Renal cortical epithelial cell (primary cell): ENCODE measurements at regions not wholly inside any gene's neighbourhood (a gene's known extent, or its start where the extent isn't known, plus 50 kb on each side); places are given as distances from the start of the nearest gene placed in this dataset.
"Not testable (repeated sequence)": the region's sequence is repeated elsewhere in the genome, so short reads cannot be mapped to it uniquely, and the experiment has no call there.

Experiments
- DNase-seq: peaks from one replicate; pipeline ENCODE4 v3.0.0-alpha.2; 2011; ENCODE audit warnings: low read depth

DNA sequence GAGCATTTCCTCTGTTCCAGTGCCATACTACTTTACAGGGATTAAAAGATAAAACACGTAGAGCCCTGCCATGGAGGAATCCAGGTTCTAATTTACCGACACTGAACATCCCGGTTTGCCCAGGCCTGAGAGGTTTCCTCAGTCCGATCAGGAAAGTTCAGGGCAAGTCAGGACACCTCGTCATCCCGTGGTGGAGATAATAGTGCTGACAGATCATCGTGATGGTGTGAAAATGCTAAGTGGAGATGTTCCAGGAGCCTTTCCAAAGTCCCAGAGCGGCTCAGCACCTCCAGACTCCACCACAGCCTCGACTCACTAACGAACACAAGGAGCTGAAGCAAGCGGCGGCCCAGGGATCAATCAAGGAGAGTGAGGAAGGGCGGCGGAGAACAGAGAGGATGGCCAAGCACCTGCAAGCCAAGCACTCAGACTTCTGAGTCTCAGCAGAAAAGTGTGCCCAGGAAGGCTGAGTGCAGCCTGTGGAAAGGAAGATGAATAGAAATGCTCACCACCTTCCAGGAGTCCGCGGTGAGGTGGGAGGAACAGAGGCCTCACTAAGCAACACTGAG, 103.7 kb upstream of the VWC2 start:
- DNase-seq: no peak

DNA sequence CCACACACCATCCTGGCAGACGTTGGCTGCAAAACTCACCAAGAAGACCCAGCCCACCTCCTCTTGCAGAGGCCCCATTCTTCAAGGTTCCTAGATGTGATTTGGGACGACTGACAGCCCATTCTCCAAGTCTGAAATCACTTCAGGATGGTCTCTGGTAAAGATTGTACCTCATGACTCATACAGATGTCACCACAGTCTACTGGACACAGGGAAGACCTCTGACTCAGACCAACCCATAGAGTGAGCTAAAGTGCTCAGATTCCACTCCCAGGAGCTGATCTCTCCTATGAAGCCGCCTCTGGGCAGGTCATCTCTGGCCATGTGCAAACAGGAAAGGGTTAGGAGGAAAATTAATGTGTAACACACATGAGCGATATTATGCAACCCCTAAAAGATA, 102.4 kb upstream of the VWC2 start:
- DNase-seq: peak; percentile 69

DNA sequence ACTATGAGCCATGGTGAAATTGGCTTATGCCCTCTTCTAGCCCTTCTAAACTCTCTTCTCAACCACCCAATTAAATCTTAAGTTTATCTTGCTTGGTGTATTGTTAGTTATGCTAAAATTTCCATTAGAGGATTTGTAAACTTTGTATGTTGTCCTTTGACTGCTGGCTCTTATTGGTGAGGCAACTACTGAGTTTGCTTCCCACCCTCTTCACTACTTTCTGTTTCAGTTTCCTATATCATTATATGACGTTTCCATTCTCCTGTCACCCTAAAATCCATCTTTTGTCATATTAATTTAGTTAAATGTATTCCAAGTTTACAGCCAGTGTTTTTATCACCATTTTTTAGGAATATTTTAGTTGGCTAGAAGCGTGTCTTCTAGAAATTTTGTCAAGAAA, 80.9 kb upstream of the VWC2 start:
- DNase-seq: no peak

DNA sequence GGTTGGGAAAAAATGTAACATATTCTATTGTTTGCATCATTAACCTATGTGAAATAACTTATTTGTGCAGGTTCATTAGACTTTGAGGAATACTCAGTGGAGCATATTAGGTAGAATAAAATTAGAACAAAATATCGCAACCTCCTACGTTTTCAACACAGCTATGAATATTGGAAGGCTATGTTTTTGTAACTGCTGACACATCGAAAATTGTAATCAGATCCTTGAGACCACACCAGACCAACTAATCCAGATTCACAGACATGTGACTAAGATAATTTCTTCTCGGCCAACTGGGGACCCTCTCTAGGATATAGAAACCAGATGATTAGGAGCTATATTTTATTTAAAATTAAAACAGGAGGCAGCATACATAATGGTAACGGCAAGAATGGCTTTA, 77.5 kb upstream of the VWC2 start:
- no peak for DNase-seq

DNA sequence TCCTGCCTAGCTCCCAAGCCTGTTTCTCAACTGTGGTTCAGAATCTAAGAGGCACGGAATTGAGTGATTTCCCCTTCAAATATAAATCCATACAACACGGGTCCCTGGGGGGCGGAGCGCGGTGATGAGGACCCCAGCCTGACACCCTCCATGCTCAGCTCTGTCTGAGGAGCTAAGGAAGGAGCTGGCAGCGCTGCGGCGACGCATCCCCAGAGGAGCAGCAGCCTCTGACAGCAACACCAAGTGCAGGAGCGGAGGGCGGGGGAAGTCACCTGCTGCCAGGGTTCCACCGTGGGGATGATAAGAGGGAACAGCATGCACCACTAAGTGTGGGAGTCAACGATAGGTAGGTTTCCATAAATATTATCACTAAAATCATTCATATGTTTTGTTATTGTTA, 72.6 kb upstream of the VWC2 start:
- no peak for DNase-seq

DNA sequence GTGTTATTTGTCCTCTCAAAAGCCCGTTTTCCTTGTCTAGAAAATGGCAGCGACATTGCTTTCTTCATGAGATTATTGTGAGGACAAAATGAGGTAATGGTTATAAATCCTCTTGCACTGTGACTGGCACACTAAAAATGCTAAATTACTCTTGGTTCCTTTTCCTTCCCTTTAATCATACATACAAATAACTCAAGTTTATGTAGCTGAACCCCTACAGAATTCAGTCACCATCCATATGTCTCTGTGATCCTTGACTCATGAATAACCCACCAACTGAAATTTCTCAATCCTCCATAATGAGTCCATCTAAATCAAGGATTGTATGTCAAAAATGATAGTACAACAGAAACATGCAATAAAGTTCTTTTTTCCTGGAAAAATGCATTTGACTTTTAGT, 71.3 kb upstream of the VWC2 start:
- no peak for DNase-seq

DNA sequence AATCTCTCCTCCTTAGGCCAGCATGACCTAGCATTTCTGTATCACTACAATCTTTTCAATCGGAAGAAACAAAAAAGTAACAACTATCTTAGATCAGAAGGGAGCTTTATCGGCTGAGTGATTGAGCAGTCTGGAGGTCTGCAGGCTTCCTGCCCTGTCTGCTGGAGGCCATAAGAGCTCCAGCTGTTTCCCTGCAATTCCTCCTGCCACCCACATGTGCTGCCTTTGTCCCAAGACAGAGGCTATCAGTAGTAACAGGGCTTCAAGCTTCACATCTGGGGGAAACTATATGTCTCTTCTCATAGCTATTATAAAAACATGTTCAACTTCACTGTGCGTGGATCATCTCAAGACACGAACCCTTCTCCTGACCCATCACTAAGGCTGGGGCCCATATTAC, 70.1 kb upstream of the VWC2 start:
- DNase-seq: no peak

DNA sequence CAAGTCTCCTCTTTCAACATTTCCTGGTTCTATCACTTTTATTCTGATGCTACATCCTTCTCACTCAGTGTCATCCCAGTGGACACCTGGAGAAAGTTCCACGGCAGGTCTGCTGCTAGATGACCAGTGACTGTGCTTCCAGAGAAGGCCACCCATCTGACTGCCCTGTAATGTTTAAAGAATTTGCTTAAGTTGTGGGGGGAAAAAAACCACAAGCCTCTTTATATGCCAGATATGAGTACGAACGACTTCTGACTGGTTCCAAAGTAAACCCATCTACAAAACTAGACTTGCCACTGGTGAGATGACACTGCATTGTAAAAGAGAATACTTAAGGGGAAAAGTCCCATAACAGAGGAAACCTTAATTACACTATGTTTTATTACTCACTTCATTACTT, 69.6 kb upstream of the VWC2 start:
- DNase-seq: no peak

DNA sequence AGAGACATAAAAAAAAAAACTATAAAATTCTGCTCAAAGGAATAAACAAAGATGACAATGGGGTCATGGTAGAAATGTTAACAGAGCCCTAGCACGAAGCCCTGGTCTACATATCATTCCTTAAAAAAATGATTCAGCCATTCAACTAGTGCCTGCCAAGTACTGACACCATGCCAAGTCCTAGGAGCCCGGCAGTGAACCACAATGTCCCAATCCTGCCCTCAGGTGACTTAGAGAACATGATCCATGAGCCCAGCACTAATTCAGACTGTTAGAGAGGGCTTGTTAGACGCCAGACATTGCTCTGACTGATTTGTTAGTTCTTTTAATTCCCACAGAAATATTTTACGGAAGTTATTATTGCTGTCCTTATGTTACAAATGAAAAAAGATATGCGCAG, 67.3 kb upstream of the VWC2 start:
- no peak for DNase-seq

DNA sequence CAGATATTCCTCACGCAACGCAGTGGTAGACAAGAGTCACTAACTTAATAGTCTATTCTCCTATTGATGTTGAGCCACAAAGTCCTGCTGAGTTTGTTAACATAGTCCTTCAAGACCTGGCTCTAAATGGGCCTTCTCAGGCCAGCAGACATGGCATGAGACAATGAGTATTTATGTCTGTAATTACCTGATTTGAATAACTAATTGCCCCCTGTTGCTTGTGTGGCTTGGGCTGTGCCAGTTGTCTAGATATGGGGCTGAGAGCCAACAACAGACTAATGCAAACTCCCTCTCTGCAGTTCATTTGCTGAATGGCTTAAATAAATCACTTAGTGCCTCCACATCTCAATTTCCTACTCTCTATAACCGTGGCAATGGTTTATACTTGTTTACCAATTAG, 65.5 kb upstream of the VWC2 start:
- no peak for DNase-seq

DNA sequence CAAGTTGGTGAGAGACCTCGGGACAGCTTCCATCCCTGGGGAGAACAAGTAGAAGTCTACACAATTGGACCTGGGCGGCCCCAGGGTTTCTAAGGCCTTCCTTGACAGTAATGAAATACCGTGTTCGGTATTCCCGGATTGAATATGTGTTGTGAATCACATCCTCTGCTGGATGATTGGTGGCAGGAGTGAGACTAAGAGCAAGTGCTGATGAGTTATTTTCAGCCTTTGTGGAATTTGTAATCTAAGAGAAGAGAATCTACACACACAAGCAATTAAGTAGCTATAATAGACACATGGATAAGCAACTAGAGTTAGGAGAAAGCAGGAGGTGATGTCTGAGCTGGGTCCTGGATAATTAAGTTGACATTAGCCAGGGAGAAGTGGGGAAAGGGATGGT, 64.8 kb upstream of the VWC2 start:
- DNase-seq: no peak

DNA sequence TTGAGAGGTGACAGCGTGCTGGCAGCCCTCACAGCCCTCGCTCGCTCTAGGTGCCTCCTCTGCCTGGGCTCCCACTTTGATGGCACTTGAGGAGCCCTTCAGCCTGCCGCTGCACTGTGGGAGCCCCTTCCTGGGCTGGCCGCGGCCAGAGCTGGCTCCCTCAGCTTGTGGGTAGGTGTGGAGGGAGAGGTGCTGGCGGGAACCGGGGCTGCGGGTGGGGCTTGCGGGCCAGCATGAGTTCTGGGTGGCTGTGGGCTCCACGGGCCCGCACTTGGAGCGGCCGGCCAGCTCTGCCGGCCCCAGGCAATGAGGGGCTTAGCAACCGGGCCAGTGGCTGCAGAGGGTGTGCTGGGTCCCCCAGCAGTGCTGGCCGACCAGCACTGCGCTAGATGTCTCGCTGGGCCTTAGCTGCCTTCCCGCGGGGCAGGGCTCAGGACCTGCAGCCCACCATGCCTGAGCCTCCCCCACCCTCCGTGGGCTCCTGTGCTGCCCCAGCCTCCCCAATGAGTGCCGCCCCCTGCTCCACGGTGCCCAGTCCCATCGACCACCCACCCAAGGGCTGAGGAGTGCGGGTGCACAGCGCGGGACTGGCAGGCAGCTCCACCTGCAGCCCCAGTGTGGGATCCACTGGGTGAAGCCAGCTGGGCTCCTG, 62.2 kb upstream of the VWC2 start:
- not testable (repeated sequence) for DNase-seq

DNA sequence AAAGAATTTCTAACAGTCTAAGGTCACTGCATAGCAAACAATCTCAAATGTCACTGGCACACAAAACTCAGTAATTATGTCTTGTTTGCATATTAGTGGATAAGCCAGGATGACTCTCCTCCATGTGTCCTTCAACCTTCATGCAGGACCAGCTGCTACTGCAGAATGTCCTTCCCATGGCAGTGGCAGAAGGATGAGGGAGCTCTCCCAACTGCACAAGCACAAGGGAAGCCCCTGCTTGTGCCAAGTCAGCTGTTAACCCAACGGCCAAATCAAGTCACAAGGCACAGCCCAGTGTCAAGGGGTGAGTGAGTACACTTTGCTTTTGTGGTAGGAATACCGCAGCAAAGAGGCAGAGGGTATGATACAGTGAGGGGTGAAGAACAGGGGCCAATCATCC, 59.3 kb upstream of the VWC2 start:
- no peak for DNase-seq

DNA sequence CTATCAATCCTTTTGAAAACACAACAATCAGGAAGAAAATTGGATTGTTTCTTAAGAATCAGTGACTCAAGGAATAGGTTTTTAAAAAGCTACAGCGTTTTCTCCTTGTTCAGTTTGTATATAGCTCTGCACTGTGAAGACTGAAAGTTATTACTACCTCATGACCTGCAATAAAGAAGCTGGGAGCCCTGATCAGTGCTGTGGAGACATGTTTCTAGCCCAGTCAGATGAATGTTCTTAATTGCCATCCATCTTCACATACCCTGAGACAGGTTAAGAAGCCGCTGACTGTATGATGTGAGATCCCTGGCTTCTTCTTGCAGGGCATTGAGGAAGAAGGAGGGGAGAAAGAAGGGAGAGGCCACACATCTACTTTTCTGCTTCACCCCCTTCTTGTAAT, 58.0 kb upstream of the VWC2 start:
- no peak for DNase-seq

DNA sequence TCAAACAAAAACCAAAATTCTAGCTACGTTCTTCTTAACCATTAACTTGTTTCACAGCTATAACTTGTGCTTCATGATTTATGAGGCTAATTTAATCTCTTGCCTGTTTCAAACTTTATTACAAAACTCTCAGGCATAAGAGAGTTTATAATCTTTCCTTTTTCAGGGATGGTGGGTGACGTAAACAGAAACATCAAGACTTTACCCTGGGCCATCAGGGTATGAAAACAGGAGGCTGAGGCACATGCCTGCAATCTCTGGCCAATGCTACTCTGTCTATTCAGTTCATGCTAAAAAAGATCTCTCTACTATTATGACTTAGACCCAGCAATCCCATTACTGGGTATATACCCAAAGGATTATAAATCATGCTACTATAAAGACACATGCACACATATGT, 55.9 kb upstream of the VWC2 start:
- DNase-seq: no peak

DNA sequence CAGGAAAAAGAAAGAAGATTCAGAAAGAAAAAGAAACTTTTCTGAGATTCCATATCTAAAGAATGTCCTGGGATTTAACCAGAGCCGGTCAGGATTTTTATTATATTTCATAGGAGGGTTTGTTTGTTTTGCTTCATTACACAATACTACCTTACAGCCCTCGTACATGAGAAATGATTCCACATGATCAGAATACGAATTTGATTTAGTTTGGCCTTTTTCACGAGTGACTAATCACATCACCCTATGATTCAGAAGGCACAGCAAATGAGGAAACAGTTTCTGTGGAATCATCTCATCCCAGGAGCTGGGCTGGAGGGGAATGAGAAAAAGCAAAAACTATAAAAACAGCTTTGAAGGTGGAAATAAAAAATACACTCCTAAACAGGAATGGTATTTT, 54.7 kb upstream of the VWC2 start:
- peak; percentile 35 for DNase-seq

DNA sequence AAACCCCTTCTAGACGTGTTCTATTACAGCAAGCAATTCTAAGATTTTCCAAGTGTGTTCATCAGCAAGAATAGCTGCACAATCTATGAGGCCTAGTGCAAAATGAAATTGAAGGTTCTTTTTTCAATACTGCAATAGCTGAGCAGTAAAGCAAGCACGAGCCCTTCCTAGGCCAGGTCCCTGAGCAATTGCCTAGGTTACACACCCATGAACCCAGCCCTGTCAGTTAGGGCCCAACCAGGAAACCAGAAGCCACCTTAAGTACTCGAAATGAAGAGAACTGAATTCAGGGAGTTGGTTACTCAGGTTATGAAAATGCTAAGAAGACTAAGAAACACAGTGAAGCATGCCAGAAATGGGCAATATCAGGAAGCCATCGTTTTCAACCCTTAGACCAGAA, 52.0 kb upstream of the VWC2 start:
- no peak for DNase-seq
